SK-N-MC (cell line): ENCODE measurements at regions not wholly inside any gene's neighbourhood (a gene's known extent, or its start where the extent isn't known, plus 50 kb on each side); places are given as distances from the start of the nearest gene placed in this dataset.

Experiments
- EZH2 ChIP-seq: fragments of 200-600 bp; sonication (generic); IDR thresholded peaks from one replicate; pipeline ENCODE4 v1.6.1; 2017; ENCODE audit warnings: antibody characterized with exemption
- POLR2AphosphoS5 ChIP-seq: IDR thresholded peaks from 2 replicates; pipeline ENCODE4 v1.6.1; 2012; ENCODE audit warnings: mild to moderate bottlenecking, low read depth, low read length, borderline replicate concordance

- TF ChIP-seq POLR2AphosphoS5 (no peak), EZH2 (no peak)
These were observed 305.4 kb downstream of the PCDH18 start for GRCh38 chr4:137226900-137227299.
